ENCODE measurements at regions not wholly inside any gene's neighbourhood (a gene's known extent, or its start where the extent isn't known, plus 50 kb on each side); places are given as distances from the start of the nearest gene placed in this dataset.
A peak's percentile ranks its signal among the peaks of the same experiment; 100 is the strongest.

GRCh38 chr11:71064183-71064582, 188.2 kb downstream of the SHANK2 start:
- no CpG with 5 or more reads among the region's 7 CpGs for WGBS, 2 donors (ENCODE audit: extremely low coverage in 2 of 2, insufficient read length in 2 of 2, insufficient replicate concordance in 1 of 2)
- no peak overlapping the region for H3K4me3 ChIP-seq (ENCODE audit: low read length in 2 of 2)
- no peaks in the 10 kb centered on the region for H3K79me1 ChIP-seq (ENCODE audit: low read depth, low read length)
- no peak overlapping the region for H3K9ac ChIP-seq (ENCODE audit: low read depth, low read length, poor library complexity)
- no peak overlapping the region for H3K4ac ChIP-seq (ENCODE audit: low read length)
- H3K18ac ChIP-seq (ENCODE audit: low read length), result peak overlapping the region; percentile 80
- H3K27ac ChIP-seq (replicated peaks; ENCODE audit: low read length), result no peak overlapping the region
- H3K27me3 ChIP-seq (ENCODE audit: control insufficient read depth in 3 of 3, insufficient read depth in 3 of 3, low read depth in 1 of 3, low read length in 3 of 3), result peaks cover 0 to 8% (median 2%) of the 10 kb centered on the region in 3 experiments
- H2AK5ac ChIP-seq (ENCODE audit: low read depth, low read length), result no peak overlapping the region
- no peak overlapping the region for H3K23ac ChIP-seq (ENCODE audit: low read depth, low read length, poor library complexity)
- H2AFZ ChIP-seq (ENCODE audit: low read length), result no peak overlapping the region
- no peak overlapping the region for H2BK5ac ChIP-seq (ENCODE audit: low read length)
- H3K9me3 ChIP-seq (replicated peaks in 1 of 2; ENCODE audit: control insufficient read depth in 2 of 2, insufficient read depth in 1 of 2, low read depth in 1 of 2, low read length in 2 of 2), result peaks cover 0 to 9% of the 10 kb centered on the region in 2 donors
- no peak overlapping the region for H3K14ac ChIP-seq (ENCODE audit: low read length)
- no peak overlapping the region for H2BK15ac ChIP-seq (ENCODE audit: low read length)
- no peak overlapping the region for H2BK12ac ChIP-seq (ENCODE audit: low read length)
- no peak for DNase-seq (ENCODE audit: low spot score)
- no peak overlapping the region for H3K4me2 ChIP-seq (ENCODE audit: insufficient read depth, low read length, poor library complexity, severe bottlenecking)
- H4K8ac ChIP-seq (ENCODE audit: low read depth, low read length), result no peak overlapping the region
- H3K36me3 ChIP-seq (replicated peaks in 1 of 2; ENCODE audit: control insufficient read depth in 2 of 2, insufficient read depth in 2 of 2, low read length in 2 of 2), result peaks cover 0 to 3% of the 10 kb centered on the region in 2 donors
- H2BK120ac ChIP-seq (ENCODE audit: low read depth, low read length), result no peak overlapping the region
- H3K4me1 ChIP-seq (ENCODE audit: control insufficient read depth in 2 of 2, insufficient read depth in 1 of 2, low read depth in 1 of 2, low read length in 2 of 2), result no peaks in the 10 kb centered on the region
- no peak overlapping the region for H4K91ac ChIP-seq (ENCODE audit: low read depth, low read length, poor library complexity)

GRCh38 chr11:71063129-71063528, 189.2 kb downstream of the SHANK2 start:
- Histone ChIP-seq H3K27me3 (ENCODE audit: control insufficient read depth in 3 of 3, insufficient read depth in 3 of 3, low read depth in 1 of 3, low read length in 3 of 3) (peaks cover 0 to 8% (median 0%) of the 10 kb centered on the region in 3 experiments), H3K4me3 (ENCODE audit: low read length in 2 of 2) (no peak overlapping the region), H3K36me3 (replicated peaks in 1 of 2; ENCODE audit: control insufficient read depth in 2 of 2, insufficient read depth in 2 of 2, low read length in 2 of 2) (peaks cover 0 to 3% of the 10 kb centered on the region in 2 donors), H2BK120ac (ENCODE audit: low read depth, low read length) (no peak overlapping the region), H3K23ac (ENCODE audit: low read depth, low read length, poor library complexity) (no peak overlapping the region), H3K27ac (replicated peaks; ENCODE audit: low read length) (no peak overlapping the region), H2BK15ac (ENCODE audit: low read length) (no peak overlapping the region), H3K4ac (ENCODE audit: low read length) (no peak overlapping the region), H3K79me1 (ENCODE audit: low read depth, low read length) (no peaks in the 10 kb centered on the region), H2AFZ (ENCODE audit: low read length) (no peak overlapping the region), H3K4me1 (ENCODE audit: control insufficient read depth in 2 of 2, insufficient read depth in 1 of 2, low read depth in 1 of 2, low read length in 2 of 2) (no peaks in the 10 kb centered on the region), H3K14ac (ENCODE audit: low read length) (no peak overlapping the region), H2AK5ac (ENCODE audit: low read depth, low read length) (no peak overlapping the region), H3K4me2 (ENCODE audit: insufficient read depth, low read length, poor library complexity, severe bottlenecking) (no peak overlapping the region), H3K18ac (ENCODE audit: low read length) (no peak overlapping the region), H3K9me3 (replicated peaks in 1 of 2; ENCODE audit: control insufficient read depth in 2 of 2, insufficient read depth in 1 of 2, low read depth in 1 of 2, low read length in 2 of 2) (peaks cover 0 to 4% of the 10 kb centered on the region in 2 donors), H3K9ac (ENCODE audit: low read depth, low read length, poor library complexity) (no peak overlapping the region), H2BK12ac (ENCODE audit: low read length) (no peak overlapping the region), H4K91ac (ENCODE audit: low read depth, low read length, poor library complexity) (no peak overlapping the region), H2BK5ac (ENCODE audit: low read length) (no peak overlapping the region), H4K8ac (ENCODE audit: low read depth, low read length) (no peak overlapping the region)
- WGBS, 2 donors (ENCODE audit: extremely low coverage in 2 of 2, insufficient read length in 2 of 2, insufficient replicate concordance in 1 of 2), result no CpG with 5 or more reads among the region's 7 CpGs
- no peak for DNase-seq (ENCODE audit: low spot score)

- Histone ChIP-seq H2BK12ac (ENCODE audit: low read length) (no peak overlapping the region), H3K27me3 (ENCODE audit: control insufficient read depth in 3 of 3, insufficient read depth in 3 of 3, low read depth in 1 of 3, low read length in 3 of 3) (peaks cover 0 to 8% (median 0%) of the 10 kb centered on the region in 3 experiments), H2BK15ac (ENCODE audit: low read length) (no peak overlapping the region), H2AFZ (ENCODE audit: low read length) (no peak overlapping the region), H3K4me1 (ENCODE audit: control insufficient read depth in 2 of 2, insufficient read depth in 1 of 2, low read depth in 1 of 2, low read length in 2 of 2) (no peaks in the 10 kb centered on the region), H4K8ac (ENCODE audit: low read depth, low read length) (no peak overlapping the region), H2BK5ac (ENCODE audit: low read length) (no peak overlapping the region), H2AK5ac (ENCODE audit: low read depth, low read length) (no peak overlapping the region), H3K14ac (ENCODE audit: low read length) (no peak overlapping the region), H3K36me3 (replicated peaks in 1 of 2; ENCODE audit: control insufficient read depth in 2 of 2, insufficient read depth in 2 of 2, low read length in 2 of 2) (no peaks in the 10 kb centered on the region), H3K4ac (ENCODE audit: low read length) (no peak overlapping the region), H3K79me1 (ENCODE audit: low read depth, low read length) (no peaks in the 10 kb centered on the region), H3K9ac (ENCODE audit: low read depth, low read length, poor library complexity) (no peak overlapping the region), H3K9me3 (replicated peaks in 1 of 2; ENCODE audit: control insufficient read depth in 2 of 2, insufficient read depth in 1 of 2, low read depth in 1 of 2, low read length in 2 of 2) (no peaks in the 10 kb centered on the region), H3K18ac (ENCODE audit: low read length) (no peak overlapping the region), H3K4me3 (ENCODE audit: low read length in 2 of 2) (no peak overlapping the region), H2BK120ac (ENCODE audit: low read depth, low read length) (no peak overlapping the region), H4K91ac (ENCODE audit: low read depth, low read length, poor library complexity) (no peak overlapping the region), H3K27ac (replicated peaks; ENCODE audit: low read length) (no peak overlapping the region), H3K23ac (ENCODE audit: low read depth, low read length, poor library complexity) (no peak overlapping the region), H3K4me2 (ENCODE audit: insufficient read depth, low read length, poor library complexity, severe bottlenecking) (no peak overlapping the region)
- WGBS, 2 donors (ENCODE audit: extremely low coverage in 2 of 2, insufficient read length in 2 of 2, insufficient replicate concordance in 1 of 2), result no CpG with 5 or more reads among the region's 3 CpGs
- no peak for DNase-seq (ENCODE audit: low spot score)
These were observed 190.2 kb downstream of the SHANK2 start for GRCh38 chr11:71062199-71062598.

GRCh38 chr11:71060391-71060791, 192.0 kb downstream of the SHANK2 start:
- Histone ChIP-seq H2AK5ac (ENCODE audit: low read depth, low read length) (peak overlapping the region; percentile 72), H2BK12ac (ENCODE audit: low read length) (no peak overlapping the region), H3K23ac (ENCODE audit: low read depth, low read length, poor library complexity) (peak overlapping the region; percentile 70), H2BK120ac (ENCODE audit: low read depth, low read length) (no peak overlapping the region), H3K27ac (replicated peaks; ENCODE audit: low read length) (no peak overlapping the region), H3K27me3 (ENCODE audit: control insufficient read depth in 3 of 3, insufficient read depth in 3 of 3, low read depth in 1 of 3, low read length in 3 of 3) (peaks cover 0 to 14% (median 0%) of the 10 kb centered on the region in 3 experiments), H3K14ac (ENCODE audit: low read length) (peak overlapping the region; percentile 65), H2BK5ac (ENCODE audit: low read length) (no peak overlapping the region), H3K4me3 (ENCODE audit: low read length in 2 of 2) (no peak overlapping the region), H3K4ac (ENCODE audit: low read length) (no peak overlapping the region), H4K91ac (ENCODE audit: low read depth, low read length, poor library complexity) (no peak overlapping the region), H2AFZ (ENCODE audit: low read length) (no peak overlapping the region), H4K8ac (ENCODE audit: low read depth, low read length) (no peak overlapping the region), H3K9ac (ENCODE audit: low read depth, low read length, poor library complexity) (no peak overlapping the region), H3K36me3 (replicated peaks in 1 of 2; ENCODE audit: control insufficient read depth in 2 of 2, insufficient read depth in 2 of 2, low read length in 2 of 2) (no peaks in the 10 kb centered on the region), H3K79me1 (ENCODE audit: low read depth, low read length) (no peaks in the 10 kb centered on the region), H3K4me1 (ENCODE audit: control insufficient read depth in 2 of 2, insufficient read depth in 1 of 2, low read depth in 1 of 2, low read length in 2 of 2) (peaks cover 0 to 2% of the 10 kb centered on the region in 2 donors), H3K9me3 (replicated peaks in 1 of 2; ENCODE audit: control insufficient read depth in 2 of 2, insufficient read depth in 1 of 2, low read depth in 1 of 2, low read length in 2 of 2) (no peaks in the 10 kb centered on the region), H3K18ac (ENCODE audit: low read length) (peak overlapping the region; percentile 35), H2BK15ac (ENCODE audit: low read length) (peak overlapping the region; percentile 61), H3K4me2 (ENCODE audit: insufficient read depth, low read length, poor library complexity, severe bottlenecking) (no peak overlapping the region)
- DNase-seq (ENCODE audit: low spot score), result no peak
- WGBS, 2 donors (ENCODE audit: extremely low coverage in 2 of 2, insufficient read length in 2 of 2, insufficient replicate concordance in 1 of 2), result no CpG with 5 or more reads among the region's 9 CpGs

All from neuronal stem cell (in vitro differentiated cells).